Natural killer cell (primary cell): ENCODE measurements at regions not wholly inside any gene's neighbourhood (a gene's known extent, or its start where the extent isn't known, plus 50 kb on each side); places are given as distances from the start of the nearest gene placed in this dataset.

ENCODE experiments used
- ATAC-seq, 3 donors: fragments of 150-1000 bp in 2 of 3; fragments of 200-7000 bp in 1 of 3; cut with Tn5 transposase; 1 replicate in 1 of 3; 2 replicates in 2 of 3; pipeline ENCODE4 v1.10.0; 2021; ENCODE audit warnings: mild to moderate bottlenecking in 2 of 3, moderate library complexity in 2 of 3
- DNase-seq, 2 donors: peaks; one replicate each; pipeline versions ENCODE4 v3.0.0 to v3.0.0-alpha.2; 2013 to 2021; ENCODE audit warnings: mixed read lengths in 1 of 2
- H3K27ac ChIP-seq: one replicate; pipeline ENCODE4 v1.5.1; 2013; ENCODE audit warnings: mild to moderate bottlenecking, low read length
- H3K27me3 ChIP-seq: one replicate; pipeline ENCODE4 v1.6.1; 2013; ENCODE audit warnings: low read length; ENCODE audit not compliant: control insufficient read depth, insufficient read depth
- H3K36me3 ChIP-seq: one replicate; pipeline ENCODE4 v1.6.1; 2013; ENCODE audit warnings: low read length; ENCODE audit not compliant: control insufficient read depth, insufficient read depth
- H3K4me1 ChIP-seq: one replicate; pipeline ENCODE4 v1.6.1; 2013; ENCODE audit warnings: low read length; ENCODE audit not compliant: control insufficient read depth, insufficient read depth
- H3K4me3 ChIP-seq: one replicate; pipeline ENCODE4 v1.5.1; 2013; ENCODE audit warnings: low read length
- H3K9me3 ChIP-seq: one replicate; pipeline ENCODE4 v1.6.1; 2013; ENCODE audit warnings: low read length; ENCODE audit not compliant: control insufficient read depth, insufficient read depth
- H3K27ac Mint-ChIP-seq, 2 donors: one replicate each; pipeline ENCODE4 v1.8.0; 2022; ENCODE audit warnings: mild to moderate bottlenecking in 2 of 2, mixed read lengths in 2 of 2, moderate library complexity in 1 of 2
- H3K27me3 Mint-ChIP-seq, 2 donors: one replicate each; pipeline ENCODE4 v1.8.0; 2022; ENCODE audit warnings: low read depth in 2 of 2, mixed read lengths in 2 of 2
- H3K36me3 Mint-ChIP-seq: one replicate; pipeline ENCODE4 v1.8.0; 2022; ENCODE audit warnings: mixed read lengths
- H3K4me1 Mint-ChIP-seq, 2 donors: one replicate each; pipeline ENCODE4 v1.8.0; 2022; ENCODE audit warnings: mixed read lengths in 2 of 2
- H3K4me3 Mint-ChIP-seq: one replicate; pipeline ENCODE4 v1.8.0; 2022; ENCODE audit warnings: mild to moderate bottlenecking, moderate library complexity, mixed read lengths
- H3K9me3 Mint-ChIP-seq, 2 donors: one replicate each; pipeline ENCODE4 v1.8.0; 2022; ENCODE audit warnings: mixed read lengths in 2 of 2
- WGBS: methylation state at CpG from one replicate; pipeline ENCODE4 v1.1.7; 2013; ENCODE audit warnings: missing lambda C conversion rate; ENCODE audit not compliant: insufficient coverage; 5-methylcytosine and 5-hydroxymethylcytosine counted together
- intact Hi-C: fragments of 100-400 bp; cut with micrococcal nuclease; formaldehyde crosslinking; loops from one replicate; pipeline ENCODE4 v1.14.2; 2022
- TF ChIP-seq, protein P1 (sequence below): fragments of 200-600 bp; IDR thresholded peaks from one replicate; pipeline ENCODE4 v1.8.0; 2022; ENCODE audit warnings: antibody characterized with exemption

DNA sequence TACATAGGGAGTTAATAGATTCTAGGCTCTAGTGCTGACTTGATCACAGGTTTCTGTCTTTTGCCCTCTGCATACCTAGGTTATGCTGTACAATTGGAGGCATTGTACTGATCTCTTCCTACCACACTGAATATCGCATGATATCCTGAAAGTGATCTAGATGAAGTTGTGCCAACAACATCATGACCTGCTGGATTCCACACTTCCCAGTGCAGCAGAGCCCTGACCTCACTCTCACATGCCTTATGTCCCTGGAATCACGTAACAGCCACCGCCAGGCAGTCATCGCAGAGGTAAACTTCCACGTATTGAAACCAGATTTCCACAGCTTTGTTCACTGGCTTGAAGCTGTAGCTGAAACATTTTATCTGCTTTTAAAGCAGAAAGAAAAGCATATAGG, 214.0 kb downstream of the ANKRD30B start:
- intact Hi-C loops = no loop called here
- DNase-seq (no peak), ATAC-seq (no peak)
- H3K27me3 Mint-ChIP-seq = no peaks in the 10 kb centered on the region
- no peaks in the 10 kb centered on the region for H3K4me1 Mint-ChIP-seq
- 82% methylated on average over 5 of the region's 5 CpGs for WGBS
- no peak overlapping the region for H3K27ac Mint-ChIP-seq
- H3K27me3 ChIP-seq = no peaks in the 10 kb centered on the region
- no peak overlapping the region for H3K4me3 ChIP-seq
- H3K4me1 ChIP-seq = no peaks in the 10 kb centered on the region
- H3K4me3 Mint-ChIP-seq = no peak overlapping the region
- H3K36me3 Mint-ChIP-seq = no peaks in the 10 kb centered on the region
- TF ChIP-seq, protein P1, sequence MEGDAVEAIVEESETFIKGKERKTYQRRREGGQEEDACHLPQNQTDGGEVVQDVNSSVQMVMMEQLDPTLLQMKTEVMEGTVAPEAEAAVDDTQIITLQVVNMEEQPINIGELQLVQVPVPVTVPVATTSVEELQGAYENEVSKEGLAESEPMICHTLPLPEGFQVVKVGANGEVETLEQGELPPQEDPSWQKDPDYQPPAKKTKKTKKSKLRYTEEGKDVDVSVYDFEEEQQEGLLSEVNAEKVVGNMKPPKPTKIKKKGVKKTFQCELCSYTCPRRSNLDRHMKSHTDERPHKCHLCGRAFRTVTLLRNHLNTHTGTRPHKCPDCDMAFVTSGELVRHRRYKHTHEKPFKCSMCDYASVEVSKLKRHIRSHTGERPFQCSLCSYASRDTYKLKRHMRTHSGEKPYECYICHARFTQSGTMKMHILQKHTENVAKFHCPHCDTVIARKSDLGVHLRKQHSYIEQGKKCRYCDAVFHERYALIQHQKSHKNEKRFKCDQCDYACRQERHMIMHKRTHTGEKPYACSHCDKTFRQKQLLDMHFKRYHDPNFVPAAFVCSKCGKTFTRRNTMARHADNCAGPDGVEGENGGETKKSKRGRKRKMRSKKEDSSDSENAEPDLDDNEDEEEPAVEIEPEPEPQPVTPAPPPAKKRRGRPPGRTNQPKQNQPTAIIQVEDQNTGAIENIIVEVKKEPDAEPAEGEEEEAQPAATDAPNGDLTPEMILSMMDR = no peak
- no peak overlapping the region for H3K27ac ChIP-seq
- H3K9me3 Mint-ChIP-seq = peaks cover 4 to 6% of the 10 kb centered on the region in 2 donors
- no peaks in the 10 kb centered on the region for H3K9me3 ChIP-seq
- H3K36me3 ChIP-seq = no peaks in the 10 kb centered on the region

DNA sequence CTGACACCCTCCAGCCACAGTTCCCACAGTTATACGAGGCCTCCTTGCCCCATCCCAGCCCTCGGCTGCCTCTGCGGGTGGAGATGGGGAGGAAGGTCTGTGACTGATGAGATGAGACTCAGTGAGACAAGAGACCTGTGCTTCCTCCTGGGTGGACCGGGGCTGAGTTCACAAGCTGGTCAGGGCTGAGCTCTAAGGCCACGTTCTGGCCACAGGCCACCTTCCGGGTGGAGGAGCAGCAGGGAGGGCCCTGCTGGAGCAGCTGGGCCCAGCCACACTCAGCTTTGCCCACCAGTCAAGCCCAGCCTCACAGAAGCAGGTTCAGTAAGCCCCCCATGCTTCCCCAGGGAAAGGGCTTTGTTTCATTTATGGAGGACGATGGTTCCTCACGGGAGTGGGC, 214.7 kb downstream of the ANKRD30B start:
- Histone ChIP-seq H3K4me3 (no peak overlapping the region), H3K9me3 (no peaks in the 10 kb centered on the region), H3K36me3 (no peaks in the 10 kb centered on the region), H3K4me1 (no peaks in the 10 kb centered on the region), H3K27ac (no peak overlapping the region), H3K27me3 (no peaks in the 10 kb centered on the region)
- H3K27ac Mint-ChIP-seq = no peak overlapping the region
- no peaks in the 10 kb centered on the region for H3K4me1 Mint-ChIP-seq
- TF ChIP-seq, protein P1 = no peak
- no peak overlapping the region for H3K4me3 Mint-ChIP-seq
- no peaks in the 10 kb centered on the region for H3K36me3 Mint-ChIP-seq
- intact Hi-C loops = no loop called here
- ATAC-seq (no peak), DNase-seq (no peak)
- WGBS = 82% methylated on average over 8 of the region's 8 CpGs
- no peaks in the 10 kb centered on the region for H3K27me3 Mint-ChIP-seq
- peaks cover 0 to 2% of the 10 kb centered on the region in 2 donors for H3K9me3 Mint-ChIP-seq

- no peak overlapping the region for H3K27ac Mint-ChIP-seq
- intact Hi-C loops = no loop called here
Observed at GRCh38 chr18:14963246-14963645, 215.3 kb downstream of the ANKRD30B start.

GRCh38 chr18:14964002-14964401, 216.0 kb downstream of the ANKRD30B start:
- H3K4me3 ChIP-seq = no peak overlapping the region
- peaks cover 0 to 2% of the 10 kb centered on the region in 2 donors for H3K9me3 Mint-ChIP-seq
- no peak overlapping the region for H3K27ac ChIP-seq
- H3K36me3 Mint-ChIP-seq = no peaks in the 10 kb centered on the region
- ATAC-seq (no peak), DNase-seq (no peak)
- H3K9me3 ChIP-seq = no peaks in the 10 kb centered on the region
- TF ChIP-seq, protein P1 = no peak
- H3K27ac Mint-ChIP-seq = no peak overlapping the region
- no peaks in the 10 kb centered on the region for H3K27me3 Mint-ChIP-seq
- no peak overlapping the region for H3K4me3 Mint-ChIP-seq
- no peaks in the 10 kb centered on the region for H3K36me3 ChIP-seq
- intact Hi-C loops = no loop called here
- no peaks in the 10 kb centered on the region for H3K27me3 ChIP-seq
- 94% methylated on average over 6 of the region's 6 CpGs for WGBS
- H3K4me1 Mint-ChIP-seq = no peaks in the 10 kb centered on the region
- H3K4me1 ChIP-seq = no peaks in the 10 kb centered on the region

More at GRCh38 chr18:14963246-14963645, 215.3 kb downstream of the ANKRD30B start:
- no peaks in the 10 kb centered on the region for H3K9me3 ChIP-seq
- no peaks in the 10 kb centered on the region for H3K27me3 Mint-ChIP-seq
- no peaks in the 10 kb centered on the region for H3K4me1 ChIP-seq
- 91% methylated on average over 6 of the region's 6 CpGs for WGBS
- TF ChIP-seq, protein P1 = no peak
- no peak overlapping the region for H3K4me3 ChIP-seq
- DNase-seq = no peak
- ATAC-seq = no peak
- H3K27me3 ChIP-seq = no peaks in the 10 kb centered on the region
- no peak overlapping the region for H3K4me3 Mint-ChIP-seq
- H3K36me3 Mint-ChIP-seq = no peaks in the 10 kb centered on the region
- H3K9me3 Mint-ChIP-seq = peaks cover 0 to 2% of the 10 kb centered on the region in 2 donors
- no peak overlapping the region for H3K27ac ChIP-seq
- no peaks in the 10 kb centered on the region for H3K36me3 ChIP-seq
- H3K4me1 Mint-ChIP-seq = no peaks in the 10 kb centered on the region
